Loucy (cell line): ENCODE measurements at regions not wholly inside any gene's neighbourhood (a gene's known extent, or its start where the extent isn't known, plus 50 kb on each side); places are given as distances from the start of the nearest gene placed in this dataset.

Experiments used
- CTCF ChIP-seq: fragments of 200-600 bp; sonication (generic); conservative IDR thresholded peaks from 2 replicates; pipeline ENCODE4 v1.5.1; 2014; ENCODE audit warnings: mild to moderate bottlenecking, antibody characterized with exemption, low read length
- EZH2phosphoT487 ChIP-seq: fragments of 200-600 bp; IDR thresholded peaks from 2 replicates; pipeline ENCODE4 v1.6.1; 2018; ENCODE audit warnings: antibody characterized with exemption, mild to moderate bottlenecking, moderate library complexity, borderline replicate concordance

- TF ChIP-seq CTCF (no peak), EZH2phosphoT487 (no peak)
Measured at GRCh38 chr14:38505221-38505972, 249.5 kb upstream of the CLEC14A start.
